ENCODE measurements at regions not wholly inside any gene's neighbourhood (a gene's known extent, or its start where the extent isn't known, plus 50 kb on each side); places are given as distances from the start of the nearest gene placed in this dataset.

DNA sequence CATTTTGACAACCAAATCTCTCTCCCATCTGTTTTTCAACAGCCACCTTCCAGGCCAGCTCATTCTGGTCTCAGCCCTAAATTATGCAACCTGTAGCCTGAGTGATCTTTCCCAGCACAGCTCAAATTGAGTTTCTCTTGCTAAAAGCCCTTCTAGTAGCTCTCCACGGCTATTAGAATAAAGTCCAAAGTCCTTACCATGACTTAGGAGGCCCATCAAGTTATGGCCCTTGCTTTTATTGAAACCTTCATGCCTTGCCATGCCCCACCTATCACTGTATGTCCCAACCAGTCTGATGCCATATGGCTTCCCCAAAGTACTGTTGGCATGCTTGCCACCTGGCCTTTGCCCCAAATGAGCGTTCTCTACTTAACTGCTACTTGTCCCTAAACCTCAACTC is 303.5 kb upstream of the GADL1 start:
- TF ChIP-seq CTCF (IDR thresholded peaks at IDR 0.05), result no peak
- no peak for TF ChIP-seq MYC (IDR thresholded peaks at IDR 0.05; ENCODE audit: borderline replicate concordance, low read length)

Data from A549 (cell line).